ENCODE measurements at regions not wholly inside any gene's neighbourhood (a gene's known extent, or its start where the extent isn't known, plus 50 kb on each side); places are given as distances from the start of the nearest gene placed in this dataset.

DNA sequence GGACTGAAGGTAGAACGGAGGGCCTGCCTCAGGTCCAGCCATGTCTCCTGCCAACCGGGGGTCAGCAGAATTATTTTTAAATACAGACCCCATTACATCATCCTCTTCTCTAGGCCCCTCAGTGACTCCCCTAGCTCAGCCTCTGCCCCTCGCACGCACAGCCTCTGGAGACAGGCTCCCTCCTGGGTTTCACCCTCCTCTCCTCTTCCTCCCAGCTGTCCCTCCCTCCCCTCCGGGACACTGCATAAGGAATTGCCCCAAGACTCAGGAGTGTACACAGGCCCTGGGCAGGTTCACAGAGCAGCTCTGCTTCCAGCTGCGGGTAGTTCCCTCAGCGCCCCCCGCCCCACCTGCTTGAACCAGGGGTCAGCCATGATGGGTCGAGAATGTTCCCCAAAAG, 520.2 kb upstream of the MYT1L start:
- ChIA-PET CTCF (no interaction called here), POLR2A (ENCODE audit: unreplicated experiment) (no interaction called here)
- H3K56ac ChIP-seq (ENCODE audit: extremely low read depth, insufficient read depth, low read length), result no peak overlapping the region
- DNase-seq (no peak), ATAC-seq (ENCODE audit: low read depth) (no peak)
- no peak overlapping the region for H3K4ac ChIP-seq (ENCODE audit: low read depth, low read length)
- no TSS peak for BruUV-seq (replicated peaks)
- no peak overlapping the region for H4K8ac ChIP-seq (ENCODE audit: low read depth in 2 of 2, low read length in 2 of 2)
- no peak overlapping the region for H3K4me3 ChIP-seq (ENCODE audit: insufficient read depth, low read depth, low read length)
- no peak overlapping the region for H4K5ac ChIP-seq (ENCODE audit: low read depth, low read length)
- no peak overlapping the region for H3K9ac ChIP-seq (ENCODE audit: low read depth, low read length)
- no peak overlapping the region for H2BK5ac ChIP-seq (ENCODE audit: low read depth, low read length, poor library complexity, severe bottlenecking)
- H3K79me1 ChIP-seq (ENCODE audit: low read depth in 1 of 2, low read length in 2 of 2), result no peaks in the 10 kb centered on the region
- dilution Hi-C loops (cut with HindIII; ENCODE audit: low sequenced_read_pairs, unreplicated experiment) (no loop called here), in situ Hi-C loops (cut with MboI; ENCODE audit: low sequenced_read_pairs) (no loop called here), intact Hi-C loops (cut with micrococcal nuclease) (no loop called here)
- H3K14ac ChIP-seq (replicated peaks; ENCODE audit: low read depth, low read length), result no peak overlapping the region
- H3K4me1 ChIP-seq (ENCODE audit: control insufficient read depth, insufficient read depth, low read length), result no peaks in the 10 kb centered on the region
- H3K4me2 ChIP-seq (ENCODE audit: low read depth, low read length), result no peak overlapping the region
- H3K23ac ChIP-seq (ENCODE audit: low read depth, low read length), result no peak overlapping the region
- TF ChIP-seq BHLHE40 (IDR thresholded peaks at IDR 0.05; ENCODE audit: low read depth, low read length) (no peak), RCOR1 (IDR thresholded peaks at IDR 0.05; ENCODE audit: insufficient replicate concordance, low read length) (no peak), SMC3 (IDR thresholded peaks at IDR 0.05; ENCODE audit: low read depth, low read length) (no peak), CEBPB (IDR thresholded peaks at IDR 0.05; ENCODE audit: low read depth, low read length) (no peak), POLR2A (IDR thresholded peaks at IDR 0.05; ENCODE audit: low read depth, low read length) (no peak)
- TF ChIP-seq, protein P1, sequence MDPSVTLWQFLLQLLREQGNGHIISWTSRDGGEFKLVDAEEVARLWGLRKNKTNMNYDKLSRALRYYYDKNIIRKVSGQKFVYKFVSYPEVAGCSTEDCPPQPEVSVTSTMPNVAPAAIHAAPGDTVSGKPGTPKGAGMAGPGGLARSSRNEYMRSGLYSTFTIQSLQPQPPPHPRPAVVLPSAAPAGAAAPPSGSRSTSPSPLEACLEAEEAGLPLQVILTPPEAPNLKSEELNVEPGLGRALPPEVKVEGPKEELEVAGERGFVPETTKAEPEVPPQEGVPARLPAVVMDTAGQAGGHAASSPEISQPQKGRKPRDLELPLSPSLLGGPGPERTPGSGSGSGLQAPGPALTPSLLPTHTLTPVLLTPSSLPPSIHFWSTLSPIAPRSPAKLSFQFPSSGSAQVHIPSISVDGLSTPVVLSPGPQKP (IDR thresholded peaks at IDR 0.05; ENCODE audit: borderline replicate concordance, low read depth, low read length), result no peak
- TF ChIP-seq, protein P2, sequence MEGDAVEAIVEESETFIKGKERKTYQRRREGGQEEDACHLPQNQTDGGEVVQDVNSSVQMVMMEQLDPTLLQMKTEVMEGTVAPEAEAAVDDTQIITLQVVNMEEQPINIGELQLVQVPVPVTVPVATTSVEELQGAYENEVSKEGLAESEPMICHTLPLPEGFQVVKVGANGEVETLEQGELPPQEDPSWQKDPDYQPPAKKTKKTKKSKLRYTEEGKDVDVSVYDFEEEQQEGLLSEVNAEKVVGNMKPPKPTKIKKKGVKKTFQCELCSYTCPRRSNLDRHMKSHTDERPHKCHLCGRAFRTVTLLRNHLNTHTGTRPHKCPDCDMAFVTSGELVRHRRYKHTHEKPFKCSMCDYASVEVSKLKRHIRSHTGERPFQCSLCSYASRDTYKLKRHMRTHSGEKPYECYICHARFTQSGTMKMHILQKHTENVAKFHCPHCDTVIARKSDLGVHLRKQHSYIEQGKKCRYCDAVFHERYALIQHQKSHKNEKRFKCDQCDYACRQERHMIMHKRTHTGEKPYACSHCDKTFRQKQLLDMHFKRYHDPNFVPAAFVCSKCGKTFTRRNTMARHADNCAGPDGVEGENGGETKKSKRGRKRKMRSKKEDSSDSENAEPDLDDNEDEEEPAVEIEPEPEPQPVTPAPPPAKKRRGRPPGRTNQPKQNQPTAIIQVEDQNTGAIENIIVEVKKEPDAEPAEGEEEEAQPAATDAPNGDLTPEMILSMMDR (conservative IDR thresholded peaks at IDR 0.05; ENCODE audit: low read depth, low read length), result no peak
- H2BK20ac ChIP-seq (ENCODE audit: low read depth, low read length), result no peak overlapping the region
- H2BK15ac ChIP-seq (ENCODE audit: low read depth, low read length), result no peak overlapping the region
- no peaks in the 10 kb centered on the region for H3K36me3 ChIP-seq (ENCODE audit: control insufficient read depth, insufficient read depth, low read length)
- no CpG with 5 or more reads among the region's 9 CpGs for WGBS, 2 experiments (ENCODE audit: extremely low coverage in 2 of 2, insufficient read length in 1 of 2)
- no peak overlapping the region for H2AK9ac ChIP-seq (replicated peaks; ENCODE audit: low read depth, low read length, poor library complexity)
- H3K27ac ChIP-seq (ENCODE audit: insufficient read depth, low read length), result no peak overlapping the region
- no peaks in the 10 kb centered on the region for H3K9me1 ChIP-seq (ENCODE audit: insufficient read depth, low read length)
- H2AFZ ChIP-seq (replicated peaks; ENCODE audit: low read length, poor library complexity), result no peak overlapping the region
- H2BK120ac ChIP-seq (ENCODE audit: low read depth, low read length), result no peak overlapping the region
- no peaks in the 10 kb centered on the region for H4K20me1 ChIP-seq (ENCODE audit: insufficient read depth, low read length)
- no peaks in the 10 kb centered on the region for H3K27me3 ChIP-seq (ENCODE audit: control insufficient read depth, insufficient read depth, low read length)
- H3K9me3 ChIP-seq (ENCODE audit: control insufficient read depth, insufficient read depth, low read length), result peaks cover 49% of the 10 kb centered on the region
- H4K91ac ChIP-seq (ENCODE audit: insufficient read depth, low read depth, low read length), result no peak overlapping the region
- no peak overlapping the region for H3K18ac ChIP-seq (ENCODE audit: low read depth, low read length)
- no peak overlapping the region for H2AK5ac ChIP-seq (ENCODE audit: low read depth, low read length)
